ENCODE measurements at regions not wholly inside any gene's neighbourhood (a gene's known extent, or its start where the extent isn't known, plus 50 kb on each side); places are given as distances from the start of the nearest gene placed in this dataset.

DNA sequence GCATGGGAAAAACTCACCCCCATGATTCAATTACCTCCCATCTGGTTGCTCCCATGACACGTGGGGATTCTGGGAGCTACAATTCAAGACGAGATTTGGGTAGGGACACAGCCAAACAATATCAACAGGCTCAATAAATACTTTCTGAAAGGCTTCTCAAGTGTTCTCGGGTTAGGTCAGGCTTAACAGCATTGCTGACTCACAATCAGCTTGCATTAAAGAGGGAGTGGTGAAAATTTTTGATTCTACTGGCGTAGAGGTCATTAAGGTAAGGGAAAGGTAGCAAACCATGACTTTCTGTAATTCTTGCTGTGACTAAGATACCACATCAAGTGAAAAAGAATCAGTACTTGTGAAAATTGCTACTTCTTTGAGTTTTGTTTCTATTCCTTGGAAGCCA lies 126.4 kb downstream of the JCAD start:
- Histone ChIP-seq H3K9me3 (ENCODE audit: insufficient read depth, low read length, severe bottlenecking) (no peaks in the 10 kb centered on the region), H3K27ac (ENCODE audit: low read length) (no peak overlapping the region), H3K4me1 (ENCODE audit: insufficient read depth, low read length) (no peaks in the 10 kb centered on the region), H3K36me3 (ENCODE audit: insufficient read depth, low read length) (no peaks in the 10 kb centered on the region), H3K27me3 (ENCODE audit: insufficient read depth, low read length, poor library complexity) (no peaks in the 10 kb centered on the region), H3K9ac (ENCODE audit: low read depth, low read length) (no peak overlapping the region), H3K4me2 (ENCODE audit: insufficient read depth, low read length) (no peak overlapping the region), H3K4me3 (ENCODE audit: low read depth in 1 of 2, low read length in 2 of 2) (no peak overlapping the region), H3K79me2 (ENCODE audit: insufficient read depth, low read length) (no peaks in the 10 kb centered on the region), H2AFZ (ENCODE audit: low read depth, low read length) (no peak overlapping the region), H4K20me1 (ENCODE audit: insufficient read depth, low read length) (no peaks in the 10 kb centered on the region)
- no peak for ATAC-seq (ENCODE audit: insufficient read depth, low read depth)
- TF ChIP-seq, protein P1, sequence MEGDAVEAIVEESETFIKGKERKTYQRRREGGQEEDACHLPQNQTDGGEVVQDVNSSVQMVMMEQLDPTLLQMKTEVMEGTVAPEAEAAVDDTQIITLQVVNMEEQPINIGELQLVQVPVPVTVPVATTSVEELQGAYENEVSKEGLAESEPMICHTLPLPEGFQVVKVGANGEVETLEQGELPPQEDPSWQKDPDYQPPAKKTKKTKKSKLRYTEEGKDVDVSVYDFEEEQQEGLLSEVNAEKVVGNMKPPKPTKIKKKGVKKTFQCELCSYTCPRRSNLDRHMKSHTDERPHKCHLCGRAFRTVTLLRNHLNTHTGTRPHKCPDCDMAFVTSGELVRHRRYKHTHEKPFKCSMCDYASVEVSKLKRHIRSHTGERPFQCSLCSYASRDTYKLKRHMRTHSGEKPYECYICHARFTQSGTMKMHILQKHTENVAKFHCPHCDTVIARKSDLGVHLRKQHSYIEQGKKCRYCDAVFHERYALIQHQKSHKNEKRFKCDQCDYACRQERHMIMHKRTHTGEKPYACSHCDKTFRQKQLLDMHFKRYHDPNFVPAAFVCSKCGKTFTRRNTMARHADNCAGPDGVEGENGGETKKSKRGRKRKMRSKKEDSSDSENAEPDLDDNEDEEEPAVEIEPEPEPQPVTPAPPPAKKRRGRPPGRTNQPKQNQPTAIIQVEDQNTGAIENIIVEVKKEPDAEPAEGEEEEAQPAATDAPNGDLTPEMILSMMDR (IDR thresholded peaks at IDR 0.05; ENCODE audit: borderline replicate concordance, extremely low read depth, low read length, poor library complexity, severe bottlenecking) = no peak
- no peak for TF ChIP-seq EZH2 (IDR thresholded peaks at IDR 0.05; ENCODE audit: borderline replicate concordance, low read depth, low read length, severe bottlenecking)
- no peak for DNase-seq

DNA sequence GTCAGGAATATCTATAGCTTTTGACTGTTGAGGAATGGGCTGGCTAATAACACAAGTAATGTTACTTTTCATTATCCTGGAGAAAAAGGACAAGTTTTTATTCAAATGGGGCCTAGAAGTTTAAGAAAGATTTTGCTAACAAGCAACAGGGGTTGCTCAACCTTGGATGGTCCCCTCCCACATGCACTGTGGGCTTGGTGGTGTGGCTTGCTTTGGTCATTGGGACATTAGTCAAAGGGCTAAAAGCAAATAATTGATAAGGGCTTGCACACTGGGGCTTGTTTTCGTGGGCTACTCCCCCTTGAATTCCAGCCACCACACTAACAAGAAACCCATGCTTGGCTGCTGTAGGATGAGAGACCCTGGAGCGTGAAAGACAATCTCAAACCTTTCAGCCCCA lies 127.6 kb downstream of the JCAD start:
- no peak for TF ChIP-seq EZH2 (IDR thresholded peaks at IDR 0.05; ENCODE audit: borderline replicate concordance, low read depth, low read length, severe bottlenecking)
- TF ChIP-seq, protein P1 (IDR thresholded peaks at IDR 0.05; ENCODE audit: borderline replicate concordance, extremely low read depth, low read length, poor library complexity, severe bottlenecking) = no peak
- no peaks in the 10 kb centered on the region for H4K20me1 ChIP-seq (ENCODE audit: insufficient read depth, low read length)
- no peaks in the 10 kb centered on the region for H3K27me3 ChIP-seq (ENCODE audit: insufficient read depth, low read length, poor library complexity)
- H3K36me3 ChIP-seq (ENCODE audit: insufficient read depth, low read length) = no peaks in the 10 kb centered on the region
- no peak overlapping the region for H3K4me2 ChIP-seq (ENCODE audit: insufficient read depth, low read length)
- no peak overlapping the region for H3K4me3 ChIP-seq (ENCODE audit: low read depth in 1 of 2, low read length in 2 of 2)
- no peaks in the 10 kb centered on the region for H3K9me3 ChIP-seq (ENCODE audit: insufficient read depth, low read length, severe bottlenecking)
- DNase-seq = no peak
- ATAC-seq (ENCODE audit: insufficient read depth, low read depth) = no peak
- no peak overlapping the region for H2AFZ ChIP-seq (ENCODE audit: low read depth, low read length)
- no peak overlapping the region for H3K9ac ChIP-seq (ENCODE audit: low read depth, low read length)
- H3K27ac ChIP-seq (ENCODE audit: low read length) = no peak overlapping the region
- no peaks in the 10 kb centered on the region for H3K79me2 ChIP-seq (ENCODE audit: insufficient read depth, low read length)
- H3K4me1 ChIP-seq (ENCODE audit: insufficient read depth, low read length) = no peaks in the 10 kb centered on the region

DNA sequence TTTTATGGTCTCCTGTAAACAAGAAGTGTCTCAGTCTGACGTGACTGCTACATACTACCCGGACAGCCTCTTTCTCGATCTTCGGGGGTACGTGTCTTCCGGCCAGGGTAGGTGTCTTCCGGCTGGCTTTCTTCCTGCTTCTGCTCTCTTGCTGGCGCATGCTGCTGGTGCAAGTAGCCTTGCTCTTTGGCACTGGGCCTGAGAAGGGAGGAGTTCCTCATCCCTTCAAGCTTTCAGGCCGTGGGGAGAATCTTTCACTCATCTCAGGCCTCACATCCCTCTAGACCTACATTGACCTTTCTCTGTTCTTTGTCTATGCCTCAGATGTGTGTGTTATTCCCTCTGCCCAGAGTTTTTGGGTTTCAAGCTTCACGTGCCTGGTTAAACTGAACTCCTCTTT lies 130.4 kb downstream of the JCAD start:
- H3K4me3 ChIP-seq (ENCODE audit: low read depth in 1 of 2, low read length in 2 of 2) = no peak overlapping the region
- no peak overlapping the region for H3K9ac ChIP-seq (ENCODE audit: low read depth, low read length)
- no peaks in the 10 kb centered on the region for H3K9me3 ChIP-seq (ENCODE audit: insufficient read depth, low read length, severe bottlenecking)
- no peak overlapping the region for H2AFZ ChIP-seq (ENCODE audit: low read depth, low read length)
- no peaks in the 10 kb centered on the region for H4K20me1 ChIP-seq (ENCODE audit: insufficient read depth, low read length)
- no peak for DNase-seq
- no peak overlapping the region for H3K4me2 ChIP-seq (ENCODE audit: insufficient read depth, low read length)
- no peaks in the 10 kb centered on the region for H3K27me3 ChIP-seq (ENCODE audit: insufficient read depth, low read length, poor library complexity)
- no peaks in the 10 kb centered on the region for H3K79me2 ChIP-seq (ENCODE audit: insufficient read depth, low read length)
- no peaks in the 10 kb centered on the region for H3K4me1 ChIP-seq (ENCODE audit: insufficient read depth, low read length)
- H3K27ac ChIP-seq (ENCODE audit: low read length) = no peak overlapping the region
- H3K36me3 ChIP-seq (ENCODE audit: insufficient read depth, low read length) = no peaks in the 10 kb centered on the region
- ATAC-seq (ENCODE audit: insufficient read depth, low read depth) = no peak
- TF ChIP-seq EZH2 (IDR thresholded peaks at IDR 0.05; ENCODE audit: borderline replicate concordance, low read depth, low read length, severe bottlenecking) = no peak
- TF ChIP-seq, protein P1 (IDR thresholded peaks at IDR 0.05; ENCODE audit: borderline replicate concordance, extremely low read depth, low read length, poor library complexity, severe bottlenecking) = no peak

- DNase-seq (no peak), ATAC-seq (ENCODE audit: insufficient read depth, low read depth) (no peak)
- H3K9me3 ChIP-seq (ENCODE audit: insufficient read depth, low read length, severe bottlenecking) = no peaks in the 10 kb centered on the region
- no peak overlapping the region for H3K4me3 ChIP-seq (ENCODE audit: low read depth in 1 of 2, low read length in 2 of 2)
- H3K4me2 ChIP-seq (ENCODE audit: insufficient read depth, low read length) = no peak overlapping the region
- no peak for TF ChIP-seq EZH2 (IDR thresholded peaks at IDR 0.05; ENCODE audit: borderline replicate concordance, low read depth, low read length, severe bottlenecking)
- TF ChIP-seq, protein P1 (IDR thresholded peaks at IDR 0.05; ENCODE audit: borderline replicate concordance, extremely low read depth, low read length, poor library complexity, severe bottlenecking) = peak; percentile 41
- H2AFZ ChIP-seq (ENCODE audit: low read depth, low read length) = no peak overlapping the region
- H4K20me1 ChIP-seq (ENCODE audit: insufficient read depth, low read length) = no peaks in the 10 kb centered on the region
- no peaks in the 10 kb centered on the region for H3K36me3 ChIP-seq (ENCODE audit: insufficient read depth, low read length)
- no peaks in the 10 kb centered on the region for H3K79me2 ChIP-seq (ENCODE audit: insufficient read depth, low read length)
- H3K27me3 ChIP-seq (ENCODE audit: insufficient read depth, low read length, poor library complexity) = no peaks in the 10 kb centered on the region
- no peak overlapping the region for H3K27ac ChIP-seq (ENCODE audit: low read length)
- no peak overlapping the region for H3K9ac ChIP-seq (ENCODE audit: low read depth, low read length)
- no peaks in the 10 kb centered on the region for H3K4me1 ChIP-seq (ENCODE audit: insufficient read depth, low read length)
These were observed 132.7 kb downstream of the JCAD start for GRCh38 chr10:29926693-29927048.

Data from DND-41 (cell line).